HCT116 (cell line): ENCODE measurements at regions not wholly inside any gene's neighbourhood (a gene's known extent, or its start where the extent isn't known, plus 50 kb on each side); places are given as distances from the start of the nearest gene placed in this dataset.

ENCODE experiments used
- ATAC-seq: fragments of 200-7000 bp; cut with Tn5 transposase; 2 replicates; pipeline ENCODE4 v1.9.1; 2020; ENCODE audit warnings: mild to moderate bottlenecking, moderate library complexity
- BruUV-seq: library from RNA; stranded (reverse); fragments of 400-500 nt; replicated peaks from 2 replicates; lab custom pipeline; 2021; lab: Mats Ljungman, UMichigan
- CTCF ChIA-PET: fragments of 300-600 bp; sonication (Branson Sonifier 250); formaldehyde crosslinking; loops from one replicate; lab custom pipeline; 2021; ENCODE audit warnings: antibody characterized with exemption; lab: Charles Lee
- POLR2A ChIA-PET: fragments of 300-600, 350-600 bp; sonication (Branson Sonifier 250); formaldehyde crosslinking; loops from one replicate; lab custom pipeline; 2021; ENCODE audit warnings: antibody characterized with exemption; lab: Charles Lee
- RAD21 ChIA-PET, 2 experiments: fragments of 300-600 bp; sonication (Branson Sonifier 250); formaldehyde crosslinking; loops; one replicate each; lab custom pipeline; 2023; ENCODE audit warnings: low total read pairs in 2 of 2; ENCODE audit not compliant: uncharacterized antibody in 2 of 2, unreplicated experiment in 2 of 2, low non-redundant PET in 1 of 2; lab: Charles Lee
- DNase-seq: peaks from one replicate; pipeline ENCODE4 v3.0.0-alpha.2; 2010; ENCODE audit warnings: low read depth, low spot score
- H2AFZ ChIP-seq: fragments of 200-600 bp; shearing (Covaris generic), sonication (generic); 2 replicates; pipeline ENCODE4 v1.6.1; 2017; ENCODE audit warnings: low read depth, mixed run types, mixed read lengths, antibody characterized with exemption, low read length; ENCODE audit not compliant: poor library complexity, severe bottlenecking
- H3K27ac ChIP-seq: 2 replicates; pipeline ENCODE4 v1.5.1; 2012; ENCODE audit warnings: low read depth, low read length
- H3K27me3 ChIP-seq: fragments of 200-600 bp; sonication (generic); 2 replicates; pipeline ENCODE4 v1.6.1; 2016; ENCODE audit warnings: mixed run types, low read length, mixed read lengths; ENCODE audit not compliant: insufficient read depth
- H3K36me3 ChIP-seq, 2 experiments: fragments of 200-500 bp in 1 of 2; fragments of 200-600 bp in 1 of 2; sonication (Bioruptor generic) in 1 of 2; sonication (generic) in 1 of 2; 2 replicates each; pipeline versions ENCODE4 v1.5.1 to v1.6.1; 2014 to 2016; ENCODE audit warnings: low read length in 2 of 2, inconsistent platforms in 1 of 2, mixed read lengths in 1 of 2, mixed run types in 1 of 2; ENCODE audit not compliant: insufficient read depth in 2 of 2, control insufficient read depth in 1 of 2
- H3K4me1 ChIP-seq, 2 experiments: fragments of 200-600 bp in 1 of 2; sonication (generic) in 1 of 2; 2 replicates each; pipeline versions ENCODE4 v1.5.1 to v1.6.1; 2012 to 2017; ENCODE audit warnings: low read length in 2 of 2, inconsistent platforms in 1 of 2, mild to moderate bottlenecking in 1 of 2, mixed read lengths in 1 of 2, mixed run types in 1 of 2, moderate library complexity in 1 of 2; ENCODE audit not compliant: insufficient read depth in 2 of 2, control insufficient read depth in 1 of 2
- H3K4me2 ChIP-seq: fragments of 200-600 bp; sonication (generic); 2 replicates; pipeline ENCODE4 v1.6.1; 2017; ENCODE audit warnings: mixed run types, low read length, mixed read lengths
- H3K4me3 ChIP-seq, 2 experiments: fragments of 200-600 bp in 1 of 2; sonication (generic) in 1 of 2; replicated peaks in 1 of 2; 2 replicates each; pipeline ENCODE4 v1.5.1; 2011 to 2016; ENCODE audit warnings: low read length in 2 of 2, control low read depth in 1 of 2, low read depth in 1 of 2, mild to moderate bottlenecking in 1 of 2, mixed read lengths in 1 of 2, mixed run types in 1 of 2
- H3K79me2 ChIP-seq: fragments of 200-600 bp; sonication (generic); 2 replicates; pipeline ENCODE4 v1.6.1; 2017; ENCODE audit warnings: mild to moderate bottlenecking, mixed run types, low read length, moderate library complexity, mixed read lengths; ENCODE audit not compliant: insufficient read depth
- H3K9ac ChIP-seq: fragments of 200-600 bp; sonication (generic); 2 replicates; pipeline ENCODE4 v1.6.1; 2016; ENCODE audit warnings: low read length, mixed read lengths
- H3K9me2 ChIP-seq: fragments of 200-600 bp; sonication (generic), shearing (Covaris generic); 2 replicates; pipeline ENCODE4 v1.6.1; 2017; ENCODE audit warnings: mixed run types, mild to moderate bottlenecking, moderate library complexity; ENCODE audit not compliant: insufficient read depth
- H3K9me3 ChIP-seq, 2 experiments: fragments of 200-500 bp in 1 of 2; fragments of 200-600 bp in 1 of 2; sonication (Bioruptor generic) in 1 of 2; sonication (generic) in 1 of 2; 2 replicates each; pipeline ENCODE4 v1.6.1; 2014 to 2017; ENCODE audit warnings: low read length in 2 of 2, mixed read lengths in 2 of 2, inconsistent platforms in 1 of 2, low read depth in 1 of 2, mild to moderate bottlenecking in 1 of 2, mixed run types in 1 of 2, moderate library complexity in 1 of 2; ENCODE audit not compliant: control insufficient read depth in 1 of 2, insufficient read depth in 1 of 2
- H4K20me1 ChIP-seq: fragments of 200-600 bp; sonication (generic), shearing (Covaris generic); 2 replicates; pipeline ENCODE4 v1.6.1; 2017; ENCODE audit warnings: mixed run types, mild to moderate bottlenecking, moderate library complexity; ENCODE audit not compliant: insufficient read depth
- ATF3 ChIP-seq: IDR thresholded peaks from 2 replicates; pipeline ENCODE4 v1.6.1; 2012
- CBX3 ChIP-seq: IDR thresholded peaks from 2 replicates; pipeline ENCODE4 v1.6.1; 2012; ENCODE audit warnings: low read depth
- CTCF ChIP-seq, 3 experiments: fragments of 200-600 bp in 1 of 3; sonication (generic) in 1 of 3; IDR thresholded peaks in 2 of 3; conservative IDR thresholded peaks in 1 of 3; 2 replicates each; pipeline ENCODE4 v1.5.1; 2012 to 2017; ENCODE audit warnings: low read depth in 2 of 3, low read length in 2 of 3, antibody characterized with exemption in 1 of 3, borderline replicate concordance in 1 of 3, control low read depth in 1 of 3, mild to moderate bottlenecking in 1 of 3, mixed read lengths in 1 of 3, mixed run types in 1 of 3, moderate library complexity in 1 of 3; ENCODE audit not compliant: insufficient read depth in 1 of 3
- EGR1 ChIP-seq: IDR thresholded peaks from 2 replicates; pipeline ENCODE4 v1.6.1; 2012; ENCODE audit warnings: low read depth
- EZH2 ChIP-seq: fragments of 200-600 bp; sonication (generic); IDR thresholded peaks from 2 replicates; pipeline ENCODE4 v1.6.1; 2017; ENCODE audit warnings: antibody characterized with exemption, mixed run types
- EZH2phosphoT487 ChIP-seq: fragments of 200-600 bp; IDR thresholded peaks from 2 replicates; pipeline ENCODE4 v1.6.1; 2018; ENCODE audit warnings: antibody characterized with exemption, borderline replicate concordance
- JUND ChIP-seq: IDR thresholded peaks from 2 replicates; pipeline ENCODE4 v1.6.1; 2012
- MAX ChIP-seq: IDR thresholded peaks from 2 replicates; pipeline ENCODE4 v1.6.1; 2012
- RAD21 ChIP-seq: IDR thresholded peaks from 2 replicates; pipeline ENCODE4 v1.6.1; 2012; ENCODE audit warnings: low read depth, mild to moderate bottlenecking
- SIN3A ChIP-seq: IDR thresholded peaks from 2 replicates; pipeline ENCODE4 v1.6.1; 2012; ENCODE audit warnings: low read depth
- SP1 ChIP-seq: IDR thresholded peaks from 2 replicates; pipeline ENCODE4 v1.6.1; 2012; ENCODE audit warnings: low read depth
- TCF7L2 ChIP-seq: IDR thresholded peaks from 2 replicates; pipeline ENCODE4 v1.7.0; 2011; ENCODE audit warnings: borderline replicate concordance, inconsistent platforms; ENCODE audit not compliant: insufficient read depth, insufficient read length; ENCODE audit errors: extremely low read depth
- YY1 ChIP-seq: IDR thresholded peaks from 2 replicates; pipeline ENCODE4 v1.6.1; 2011; ENCODE audit warnings: low read length, low read depth, moderate library complexity, mild to moderate bottlenecking; ENCODE audit not compliant: insufficient replicate concordance; ENCODE audit errors: extremely low read depth
- ZBTB33 ChIP-seq: IDR thresholded peaks from 2 replicates; pipeline ENCODE4 v1.6.1; 2011; ENCODE audit warnings: mild to moderate bottlenecking, low read length, moderate library complexity; ENCODE audit not compliant: insufficient replicate concordance; ENCODE audit errors: extremely low read depth
- ZNF274 ChIP-seq: fragments of 200-500 bp; sonication (Bioruptor generic); IDR thresholded peaks from 2 replicates; pipeline ENCODE4 v1.6.1; 2014; ENCODE audit warnings: mild to moderate bottlenecking, low read depth, low read length, inconsistent platforms
- intact Hi-C: fragments of 100-400 bp; cut with micrococcal nuclease; formaldehyde crosslinking; loops from 2 replicates; pipeline ENCODE4 v1.10.0; 2022

GRCh38 chr12:66822961-66823360 lies 144.1 kb upstream of the GRIP1 start:
- TF ChIP-seq ATF3 (no peak), SIN3A (no peak), JUND (no peak), ZNF274 (no peak), CBX3 (no peak)
- BruUV-seq = no TSS peak
- ChIA-PET RAD21 (no interaction called here), CTCF (no interaction called here), POLR2A (no interaction called here)
- H4K20me1 ChIP-seq = no peaks in the 10 kb centered on the region
- DNase-seq (no peak), ATAC-seq (no peak)
- H3K9ac ChIP-seq = no peak overlapping the region
- no peaks in the 10 kb centered on the region for H3K9me2 ChIP-seq
- no peaks in the 10 kb centered on the region for H3K4me1 ChIP-seq
- H2AFZ ChIP-seq = no peak overlapping the region
- H3K4me3 ChIP-seq = no peak overlapping the region
- intact Hi-C loops = no loop called here
- peaks cover 12% of the 10 kb centered on the region; the same call in 1 of the 2 replicates for H3K27me3 ChIP-seq
- no peaks in the 10 kb centered on the region for H3K36me3 ChIP-seq
- no peak overlapping the region for H3K4me2 ChIP-seq
- H3K27ac ChIP-seq = no peak overlapping the region
- no peaks in the 10 kb centered on the region for H3K79me2 ChIP-seq
- H3K9me3 ChIP-seq = no peaks in the 10 kb centered on the region

GRCh38 chr12:66823857-66824570 lies 145.1 kb upstream of the GRIP1 start:
- H3K4me2 ChIP-seq = no peak overlapping the region
- no peak overlapping the region for H3K9ac ChIP-seq
- no peak for ATAC-seq
- intact Hi-C loops = no loop called here
- CTCF ChIA-PET = no interaction called here
- POLR2A ChIA-PET = no interaction called here
- no peaks in the 10 kb centered on the region for H3K4me1 ChIP-seq
- H3K36me3 ChIP-seq = no peaks in the 10 kb centered on the region
- H3K9me3 ChIP-seq = no peaks in the 10 kb centered on the region
- H3K9me2 ChIP-seq = no peaks in the 10 kb centered on the region
- RAD21 ChIA-PET = no interaction called here
- H2AFZ ChIP-seq = no peak overlapping the region
- H3K27me3 ChIP-seq = peaks cover 17% of the 10 kb centered on the region
- no TSS peak for BruUV-seq
- TF ChIP-seq CTCF (IDR thresholded peaks at IDR 0.05 in 2 of 3, conservative IDR thresholded peaks at IDR 0.05 in 1 of 3; ENCODE audit: borderline replicate concordance in 1 of 3, insufficient read depth in 1 of 3, low read depth in 2 of 3, low read length in 2 of 3) (no peak), EGR1 (no peak), SP1 (no peak), JUND (no peak), MAX (no peak), RAD21 (no peak), EZH2phosphoT487 (no peak), ZBTB33 (no peak), TCF7L2 (no peak), EZH2 (no peak), YY1 (no peak)
- no peak overlapping the region for H3K4me3 ChIP-seq
- H3K79me2 ChIP-seq = no peaks in the 10 kb centered on the region
- H4K20me1 ChIP-seq = no peaks in the 10 kb centered on the region
- DNase-seq = no peak
- H3K27ac ChIP-seq = no peak overlapping the region
